Parathyroid adenoma (tissue), 2 donors: ENCODE measurements at regions not wholly inside any gene's neighbourhood (a gene's known extent, or its start where the extent isn't known, plus 50 kb on each side); places are given as distances from the start of the nearest gene placed in this dataset.

Source experiments
- H2AFZ ChIP-seq: fragments of 300-600 bp; sonication (generic); one replicate; pipeline ENCODE4 v1.7.0; 2017; ENCODE audit warnings: antibody characterized with exemption, mild to moderate bottlenecking
- H3K27ac ChIP-seq: fragments of 300-600 bp; sonication (generic); one replicate; pipeline ENCODE4 v1.7.0; 2017
- H3K27me3 ChIP-seq: fragments of 300-600 bp; sonication (generic); one replicate; pipeline ENCODE4 v1.7.0; 2017; ENCODE audit warnings: low read length; ENCODE audit not compliant: control insufficient read depth, insufficient read depth
- H3K36me3 ChIP-seq: fragments of 300-600 bp; sonication (generic); one replicate; pipeline ENCODE4 v1.7.0; 2017; ENCODE audit warnings: low read length; ENCODE audit not compliant: control insufficient read depth, insufficient read depth
- H3K4me1 ChIP-seq: fragments of 300-600 bp; sonication (generic); one replicate; pipeline ENCODE4 v1.7.0; 2017; ENCODE audit warnings: control low read depth
- H3K4me2 ChIP-seq: fragments of 300-600 bp; sonication (generic); one replicate; pipeline ENCODE4 v1.7.0; 2017; ENCODE audit warnings: low read length
- H3K4me3 ChIP-seq: fragments of 300-600 bp; sonication (generic); one replicate; pipeline ENCODE4 v1.7.0; 2017; ENCODE audit warnings: low read depth, low read length
- H3K79me2 ChIP-seq: fragments of 300-600 bp; sonication (generic); one replicate; pipeline ENCODE4 v1.7.0; 2017; ENCODE audit warnings: control low read depth
- H3K9ac ChIP-seq: fragments of 300-600 bp; sonication (generic); one replicate; pipeline ENCODE4 v1.7.0; 2017; ENCODE audit warnings: mild to moderate bottlenecking
- H3K9me3 ChIP-seq: fragments of 300-600 bp; sonication (generic); one replicate; pipeline ENCODE4 v1.7.0; 2017; ENCODE audit warnings: low read length; ENCODE audit not compliant: control insufficient read depth
- TF ChIP-seq, protein P1 (sequence below): fragments of 300-600 bp; sonication (generic); IDR thresholded peaks from one replicate; pipeline ENCODE4 v1.7.0; 2017; ENCODE audit warnings: antibody characterized with exemption, mild to moderate bottlenecking
- donor health status: primary hyperparathyroidism.

DNA sequence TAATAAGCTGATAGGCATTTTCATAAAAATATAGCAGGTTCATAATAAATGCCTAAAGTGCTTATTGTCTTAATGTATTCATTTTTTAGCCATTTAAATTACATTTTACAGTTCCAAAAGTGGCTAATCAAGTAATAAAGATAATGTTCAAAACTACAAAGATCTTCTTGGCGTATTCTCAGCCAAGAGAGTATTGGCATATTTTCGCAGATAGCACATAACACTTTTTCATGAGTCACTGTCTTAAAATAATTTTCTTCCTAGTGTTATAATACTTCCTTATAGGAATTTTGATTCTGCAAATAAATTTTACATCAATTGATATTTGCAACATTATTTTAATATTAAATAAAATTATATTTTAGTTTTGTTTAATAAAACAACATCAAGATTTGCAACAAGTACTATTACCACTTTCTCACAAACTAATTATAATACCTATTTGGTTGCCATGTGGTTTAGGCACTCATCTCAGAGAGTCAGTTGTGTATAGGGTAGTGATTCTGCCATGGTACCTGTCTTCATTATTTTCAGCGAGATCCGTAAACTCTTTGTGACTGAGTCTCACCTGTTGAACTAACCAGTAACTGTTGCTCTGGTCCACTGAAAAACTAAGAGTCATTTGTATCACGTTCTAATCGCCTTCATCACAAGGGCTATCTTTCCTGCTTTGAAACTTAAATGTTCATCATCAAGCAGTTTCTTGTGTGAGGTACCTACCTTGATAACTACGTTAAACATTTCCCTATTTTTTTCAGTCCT lies 152.5 kb upstream of the AKR1E2 start:
- H3K9ac ChIP-seq = no peak overlapping the region
- no peak overlapping the region for H3K4me2 ChIP-seq
- TF ChIP-seq, protein P1, sequence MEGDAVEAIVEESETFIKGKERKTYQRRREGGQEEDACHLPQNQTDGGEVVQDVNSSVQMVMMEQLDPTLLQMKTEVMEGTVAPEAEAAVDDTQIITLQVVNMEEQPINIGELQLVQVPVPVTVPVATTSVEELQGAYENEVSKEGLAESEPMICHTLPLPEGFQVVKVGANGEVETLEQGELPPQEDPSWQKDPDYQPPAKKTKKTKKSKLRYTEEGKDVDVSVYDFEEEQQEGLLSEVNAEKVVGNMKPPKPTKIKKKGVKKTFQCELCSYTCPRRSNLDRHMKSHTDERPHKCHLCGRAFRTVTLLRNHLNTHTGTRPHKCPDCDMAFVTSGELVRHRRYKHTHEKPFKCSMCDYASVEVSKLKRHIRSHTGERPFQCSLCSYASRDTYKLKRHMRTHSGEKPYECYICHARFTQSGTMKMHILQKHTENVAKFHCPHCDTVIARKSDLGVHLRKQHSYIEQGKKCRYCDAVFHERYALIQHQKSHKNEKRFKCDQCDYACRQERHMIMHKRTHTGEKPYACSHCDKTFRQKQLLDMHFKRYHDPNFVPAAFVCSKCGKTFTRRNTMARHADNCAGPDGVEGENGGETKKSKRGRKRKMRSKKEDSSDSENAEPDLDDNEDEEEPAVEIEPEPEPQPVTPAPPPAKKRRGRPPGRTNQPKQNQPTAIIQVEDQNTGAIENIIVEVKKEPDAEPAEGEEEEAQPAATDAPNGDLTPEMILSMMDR = no peak
- H3K4me3 ChIP-seq = no peak overlapping the region
- H3K36me3 ChIP-seq = no peaks in the 10 kb centered on the region
- no peak overlapping the region for H3K27ac ChIP-seq
- no peaks in the 10 kb centered on the region for H3K27me3 ChIP-seq
- H2AFZ ChIP-seq = no peak overlapping the region
- no peaks in the 10 kb centered on the region for H3K4me1 ChIP-seq
- H3K79me2 ChIP-seq = no peaks in the 10 kb centered on the region
- no peaks in the 10 kb centered on the region for H3K9me3 ChIP-seq

DNA sequence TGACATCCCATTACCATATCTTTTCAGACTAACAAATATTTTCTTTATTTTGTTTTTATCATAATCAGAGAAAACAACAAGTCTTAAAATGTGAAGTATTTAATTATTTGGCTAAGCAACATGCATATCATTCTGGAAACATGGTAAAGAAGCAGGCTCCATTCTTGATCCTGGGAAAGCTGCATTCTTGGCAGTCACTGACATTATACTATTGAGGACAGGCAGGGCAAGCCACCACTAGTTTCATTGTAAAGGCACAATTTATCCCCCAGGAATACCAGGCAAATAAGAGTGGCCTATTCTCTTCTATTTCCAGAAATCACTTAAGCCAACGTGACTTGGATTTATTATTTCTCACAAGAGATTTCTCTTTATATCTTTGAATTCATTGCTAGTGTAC lies 153.8 kb upstream of the AKR1E2 start:
- H3K9me3 ChIP-seq = no peaks in the 10 kb centered on the region
- no peak overlapping the region for H3K4me2 ChIP-seq
- no peaks in the 10 kb centered on the region for H3K79me2 ChIP-seq
- no peak overlapping the region for H3K27ac ChIP-seq
- no peaks in the 10 kb centered on the region for H3K27me3 ChIP-seq
- H3K4me3 ChIP-seq = no peak overlapping the region
- H3K9ac ChIP-seq = no peak overlapping the region
- TF ChIP-seq, protein P1 = no peak
- no peaks in the 10 kb centered on the region for H3K4me1 ChIP-seq
- no peaks in the 10 kb centered on the region for H3K36me3 ChIP-seq
- H2AFZ ChIP-seq = no peak overlapping the region

DNA sequence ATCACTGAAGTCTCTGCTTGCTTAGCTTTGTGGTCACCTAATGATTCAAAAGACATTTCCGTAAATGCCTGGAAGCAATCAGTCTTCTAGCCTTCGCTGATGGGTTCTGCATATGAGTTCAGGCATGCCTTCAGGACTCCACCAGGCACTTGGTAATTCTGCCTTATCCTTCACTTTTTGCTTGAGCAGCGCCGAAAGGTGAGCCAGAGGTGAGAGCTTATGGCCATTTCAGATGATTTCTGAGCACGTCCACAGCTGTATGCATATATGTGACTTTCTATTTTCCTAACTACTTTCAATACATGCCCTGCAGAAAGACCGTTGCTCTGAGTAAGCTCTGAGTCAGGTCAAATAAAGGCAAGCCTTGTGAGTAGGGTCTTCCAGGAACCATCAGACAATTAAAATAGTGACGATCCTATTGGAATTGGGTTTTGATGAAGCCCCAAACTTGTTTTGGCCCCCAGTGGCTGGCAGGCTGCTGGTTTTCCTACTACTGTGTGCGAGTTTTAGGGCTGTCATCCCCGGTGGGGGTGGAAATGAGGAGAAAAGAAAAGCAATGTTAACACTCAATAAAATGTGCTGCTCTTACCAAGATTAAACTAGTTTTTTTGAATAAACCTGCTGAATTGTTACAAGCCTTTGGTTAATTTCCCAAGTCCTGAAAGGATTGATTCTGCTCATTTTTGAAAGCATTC lies 154.4 kb upstream of the AKR1E2 start:
- H3K36me3 ChIP-seq = no peaks in the 10 kb centered on the region
- no peak overlapping the region for H3K4me3 ChIP-seq
- no peak overlapping the region for H3K9ac ChIP-seq
- H3K27ac ChIP-seq = no peak overlapping the region
- H3K9me3 ChIP-seq = no peaks in the 10 kb centered on the region
- no peak overlapping the region for H3K4me2 ChIP-seq
- no peaks in the 10 kb centered on the region for H3K4me1 ChIP-seq
- no peak overlapping the region for H2AFZ ChIP-seq
- TF ChIP-seq, protein P1 = no peak
- H3K27me3 ChIP-seq = no peaks in the 10 kb centered on the region
- no peaks in the 10 kb centered on the region for H3K79me2 ChIP-seq

DNA sequence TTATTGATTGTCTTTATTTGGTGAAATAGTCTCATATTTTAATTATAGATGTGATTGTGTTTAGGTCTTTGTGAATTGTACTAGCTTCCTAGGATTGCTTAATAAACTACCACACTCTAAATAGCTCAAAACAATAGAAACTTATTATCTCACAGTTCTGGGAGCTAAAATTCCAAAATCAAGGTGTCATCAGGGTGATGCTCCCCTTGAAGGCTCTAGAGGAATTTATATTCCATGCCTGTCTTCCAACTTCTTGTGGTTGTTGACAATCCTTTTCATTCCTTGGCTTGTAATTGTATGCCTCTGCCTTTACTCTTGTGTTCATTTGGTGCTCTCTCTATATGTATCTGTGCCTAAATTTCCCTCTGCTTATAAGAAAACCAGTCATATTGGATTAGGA lies 155.3 kb upstream of the AKR1E2 start:
- H3K4me2 ChIP-seq = no peak overlapping the region
- no peak overlapping the region for H3K27ac ChIP-seq
- no peaks in the 10 kb centered on the region for H3K79me2 ChIP-seq
- no peaks in the 10 kb centered on the region for H3K9me3 ChIP-seq
- TF ChIP-seq, protein P1 = no peak
- H3K27me3 ChIP-seq = no peaks in the 10 kb centered on the region
- no peak overlapping the region for H2AFZ ChIP-seq
- no peak overlapping the region for H3K4me3 ChIP-seq
- no peaks in the 10 kb centered on the region for H3K4me1 ChIP-seq
- no peak overlapping the region for H3K9ac ChIP-seq
- H3K36me3 ChIP-seq = no peaks in the 10 kb centered on the region
